MCF 10A (cell line): ENCODE measurements at regions not wholly inside any gene's neighbourhood (a gene's known extent, or its start where the extent isn't known, plus 50 kb on each side); places are given as distances from the start of the nearest gene placed in this dataset.

ENCODE experiments used
- BruUV-seq: library from RNA; stranded (reverse); fragments of 400-500 nt; replicated peaks from 2 replicates; lab custom pipeline; 2021; lab: Mats Ljungman, UMichigan
- CTCF ChIA-PET: fragments of 300-600 bp; sonication (Branson Sonifier 250); formaldehyde crosslinking; extraction: SDS; loops from one replicate; lab custom pipeline; 2021; ENCODE audit warnings: antibody characterized with exemption, inconsistent platforms; lab: Yijun Ruan, JAX
- POLR2A ChIA-PET: fragments of 300-600, 350-650 bp; sonication (Branson Sonifier 250); formaldehyde crosslinking; extraction: SDS; loops from one replicate; lab custom pipeline; 2020; ENCODE audit warnings: antibody characterized with exemption, inconsistent platforms; lab: Yijun Ruan, JAX
- DNase-seq: peaks from one replicate; pipeline ENCODE4 v3.0.0-alpha.2; 2018; ENCODE audit not compliant: unreplicated experiment
- H3K27ac Mint-ChIP-seq: one replicate; pipeline ENCODE4 v1.8.0; 2022; ENCODE audit warnings: mild to moderate bottlenecking, low read depth, mixed read lengths; ENCODE audit not compliant: unreplicated experiment
- H3K27me3 Mint-ChIP-seq: one replicate; pipeline ENCODE4 v1.8.0; 2022; ENCODE audit warnings: mixed read lengths; ENCODE audit not compliant: insufficient read depth, unreplicated experiment
- H3K36me3 Mint-ChIP-seq: one replicate; pipeline ENCODE4 v1.8.0; 2022; ENCODE audit warnings: mild to moderate bottlenecking, moderate library complexity, mixed read lengths; ENCODE audit not compliant: insufficient read depth, unreplicated experiment
- H3K4me1 Mint-ChIP-seq: one replicate; pipeline ENCODE4 v1.8.0; 2022; ENCODE audit warnings: mixed read lengths; ENCODE audit not compliant: insufficient read depth, unreplicated experiment
- H3K4me3 Mint-ChIP-seq: one replicate; pipeline ENCODE4 v1.8.0; 2022; ENCODE audit warnings: mild to moderate bottlenecking, moderate library complexity, mixed read lengths; ENCODE audit not compliant: unreplicated experiment
- H3K9me3 Mint-ChIP-seq: one replicate; pipeline ENCODE4 v1.8.0; 2022; ENCODE audit warnings: mixed read lengths; ENCODE audit not compliant: unreplicated experiment
- intact Hi-C: fragments of 100-400 bp; cut with micrococcal nuclease; formaldehyde crosslinking; loops from 2 replicates; pipeline ENCODE4 v1.14.1; 2022
- TF ChIP-seq, protein P1 (sequence below): fragments of 200-600 bp; IDR thresholded peaks from one replicate; pipeline ENCODE4 v1.8.0; 2022; ENCODE audit warnings: antibody characterized with exemption, mild to moderate bottlenecking; ENCODE audit not compliant: unreplicated experiment

DNA sequence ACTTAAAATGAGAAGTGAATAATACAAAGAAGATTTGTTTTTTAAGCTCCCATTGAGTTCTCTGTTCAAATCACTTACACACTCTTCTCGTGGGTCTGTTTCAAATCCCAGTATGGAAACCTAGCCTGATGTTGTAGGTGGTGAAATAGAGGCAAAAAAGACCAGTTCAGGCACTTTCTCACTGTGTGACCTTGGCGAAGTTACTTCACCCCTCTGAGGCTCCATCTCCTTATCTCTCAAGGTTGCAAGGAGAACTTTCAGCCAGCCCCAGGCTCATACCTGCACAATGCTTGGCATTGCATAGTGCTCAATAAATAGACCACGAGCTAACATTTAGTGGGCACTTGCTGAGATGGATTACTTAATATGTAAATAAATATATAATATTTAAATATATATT, 90.1 kb downstream of the PRLHR start:
- Mint-ChIP-seq H3K36me3 (no peaks in the 10 kb centered on the region), H3K9me3 (no peaks in the 10 kb centered on the region), H3K4me3 (no peak overlapping the region), H3K27me3 (no peaks in the 10 kb centered on the region), H3K27ac (peak overlapping the region; percentile 96), H3K4me1 (peaks cover 55% of the 10 kb centered on the region)
- ChIA-PET CTCF (interaction anchor here (0.7 to 1.9 kb wide), 7 partner anchors 19 to 46 kb away, joined by 3 to 16 read pairs (median 6); no protein-coding TSS in a partner anchor), POLR2A (interaction anchor here (0.5 to 5.4 kb wide), 8 partner anchors 12 to 687 kb away, joined by 3 to 110 read pairs (median 6); partner anchors contain the start of gene CACUL1)
- intact Hi-C loops, result no loop called here
- TF ChIP-seq, protein P1, sequence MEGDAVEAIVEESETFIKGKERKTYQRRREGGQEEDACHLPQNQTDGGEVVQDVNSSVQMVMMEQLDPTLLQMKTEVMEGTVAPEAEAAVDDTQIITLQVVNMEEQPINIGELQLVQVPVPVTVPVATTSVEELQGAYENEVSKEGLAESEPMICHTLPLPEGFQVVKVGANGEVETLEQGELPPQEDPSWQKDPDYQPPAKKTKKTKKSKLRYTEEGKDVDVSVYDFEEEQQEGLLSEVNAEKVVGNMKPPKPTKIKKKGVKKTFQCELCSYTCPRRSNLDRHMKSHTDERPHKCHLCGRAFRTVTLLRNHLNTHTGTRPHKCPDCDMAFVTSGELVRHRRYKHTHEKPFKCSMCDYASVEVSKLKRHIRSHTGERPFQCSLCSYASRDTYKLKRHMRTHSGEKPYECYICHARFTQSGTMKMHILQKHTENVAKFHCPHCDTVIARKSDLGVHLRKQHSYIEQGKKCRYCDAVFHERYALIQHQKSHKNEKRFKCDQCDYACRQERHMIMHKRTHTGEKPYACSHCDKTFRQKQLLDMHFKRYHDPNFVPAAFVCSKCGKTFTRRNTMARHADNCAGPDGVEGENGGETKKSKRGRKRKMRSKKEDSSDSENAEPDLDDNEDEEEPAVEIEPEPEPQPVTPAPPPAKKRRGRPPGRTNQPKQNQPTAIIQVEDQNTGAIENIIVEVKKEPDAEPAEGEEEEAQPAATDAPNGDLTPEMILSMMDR, result no peak
- no TSS peak for BruUV-seq
- DNase-seq, result no peak

DNA sequence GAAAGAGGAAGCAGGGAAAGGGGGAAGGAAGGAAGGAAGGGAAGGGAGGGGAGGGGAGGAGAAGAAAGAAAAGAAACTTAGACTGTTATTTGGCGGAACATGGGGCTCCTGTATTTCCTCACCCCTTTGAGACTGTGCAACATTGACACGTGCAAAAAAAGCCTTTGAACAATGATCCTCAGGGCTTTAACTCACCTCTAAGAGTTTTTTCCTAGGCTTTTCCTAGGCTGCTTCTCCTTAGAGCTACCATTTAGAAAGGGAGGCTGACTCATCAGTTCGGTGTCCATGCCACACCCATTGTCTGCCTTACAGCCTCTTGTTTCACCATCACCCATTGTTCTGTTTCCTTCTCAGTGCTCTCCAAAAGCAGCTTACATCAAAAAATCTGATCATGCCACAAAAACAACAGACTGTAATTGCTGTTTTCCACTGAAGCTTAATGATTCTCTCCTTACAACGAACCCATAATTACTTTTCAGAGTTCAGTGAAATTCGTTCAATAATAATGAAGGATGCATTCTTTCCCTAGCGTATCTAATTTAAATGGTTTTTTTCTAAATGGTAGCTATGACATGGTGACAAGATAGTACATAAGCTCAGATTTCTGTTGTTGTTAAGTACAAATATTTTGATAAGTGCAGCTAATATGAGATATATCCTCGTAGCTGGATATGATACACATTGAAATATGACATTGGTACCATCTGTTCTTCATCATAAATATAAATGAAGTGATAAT, 90.8 kb downstream of the PRLHR start:
- H3K4me1 Mint-ChIP-seq, result peaks cover 47% of the 10 kb centered on the region
- H3K27ac Mint-ChIP-seq, result peak overlapping the region; percentile 96
- CTCF ChIA-PET, result interaction anchor here (0.7 to 1.9 kb wide), 9 partner anchors 18 to 222 kb away, joined by 3 to 16 read pairs (median 5); no protein-coding TSS in a partner anchor
- BruUV-seq, result no TSS peak
- H3K9me3 Mint-ChIP-seq, result no peaks in the 10 kb centered on the region
- peak; percentile 97 for DNase-seq
- intact Hi-C loops, result loop anchor here (5.0 kb wide), 1 partner anchor 38 kb away; no protein-coding TSS in a partner anchor
- TF ChIP-seq, protein P1, result no peak
- H3K27me3 Mint-ChIP-seq, result no peaks in the 10 kb centered on the region
- H3K36me3 Mint-ChIP-seq, result no peaks in the 10 kb centered on the region
- peak overlapping the region; percentile 55 for H3K4me3 Mint-ChIP-seq
- POLR2A ChIA-PET, result interaction anchor here (0.5 to 5.4 kb wide), 13 partner anchors 11 to 1063 kb away, joined by 3 to 110 read pairs (median 4); partner anchors contain the start of gene CACUL1

DNA sequence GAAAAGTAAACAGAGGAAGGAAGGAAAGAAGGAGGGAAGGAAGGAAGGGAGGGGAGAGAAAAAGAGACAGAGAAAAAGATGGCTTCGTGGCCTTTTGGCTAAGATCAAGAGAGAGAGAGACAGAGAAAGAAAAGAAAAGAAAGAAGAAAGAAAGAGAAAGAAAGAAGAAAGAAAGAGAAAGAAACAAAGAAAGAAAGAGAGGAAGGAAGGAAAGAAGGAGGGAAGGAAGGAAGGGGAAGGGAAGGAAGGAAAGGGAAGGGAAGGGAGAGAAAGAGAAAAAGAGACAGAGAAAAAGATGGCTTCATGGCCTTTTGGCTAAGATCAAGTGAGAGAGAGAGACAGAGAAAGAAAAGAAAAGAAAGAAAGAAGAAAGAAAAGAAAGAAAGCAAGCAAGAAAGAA, 91.4 kb downstream of the PRLHR start:
- Mint-ChIP-seq H3K4me3 (peak overlapping the region; percentile 55), H3K4me1 (peaks cover 52% of the 10 kb centered on the region), H3K9me3 (no peaks in the 10 kb centered on the region), H3K27ac (peak overlapping the region; percentile 96), H3K27me3 (no peaks in the 10 kb centered on the region), H3K36me3 (no peaks in the 10 kb centered on the region)
- no peak for DNase-seq
- intact Hi-C loops, result loop anchor here (5.0 kb wide), 1 partner anchor 38 kb away; no protein-coding TSS in a partner anchor
- ChIA-PET POLR2A (interaction anchor here (0.6 to 5.4 kb wide), 12 partner anchors 10 to 1141 kb away, joined by 3 to 110 read pairs (median 5); partner anchors contain the start of gene CACUL1), CTCF (interaction anchor here (0.6 to 1.9 kb wide), 5 partner anchors 20 to 399 kb away, joined by 4 to 16 read pairs (median 5); no protein-coding TSS in a partner anchor)
- TF ChIP-seq, protein P1, result no peak
- BruUV-seq, result no TSS peak

DNA sequence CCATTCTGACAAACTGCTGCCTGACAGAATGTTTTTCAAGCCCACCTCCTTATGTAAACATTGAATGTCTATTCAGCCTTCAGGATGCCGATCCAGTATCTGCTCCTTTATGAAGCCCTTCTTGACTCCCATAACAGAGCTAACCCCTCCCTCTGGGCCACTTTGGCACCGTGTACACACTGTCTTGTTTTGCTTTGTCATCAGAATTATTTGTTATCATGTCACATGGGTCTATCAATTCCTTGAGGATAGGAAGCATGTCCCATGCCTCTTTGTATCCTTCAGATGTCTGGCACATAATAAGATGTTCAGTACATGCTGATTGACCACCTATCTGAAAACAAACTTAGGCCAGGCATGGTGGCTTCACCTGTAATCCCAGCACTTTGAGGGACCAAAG, 92.3 kb downstream of the PRLHR start:
- Mint-ChIP-seq H3K4me3 (peak overlapping the region; percentile 55), H3K4me1 (peaks cover 52% of the 10 kb centered on the region), H3K27me3 (no peaks in the 10 kb centered on the region), H3K36me3 (no peaks in the 10 kb centered on the region), H3K27ac (peak overlapping the region; percentile 96), H3K9me3 (peaks cover 4% of the 10 kb centered on the region)
- CTCF ChIA-PET, result interaction anchor here (0.6 to 1.1 kb wide), 3 partner anchors 21 to 398 kb away, joined by 3 to 4 read pairs (median 3); no protein-coding TSS in a partner anchor
- POLR2A ChIA-PET, result interaction anchor here (0.7 to 5.4 kb wide), 7 partner anchors 9 to 1616 kb away, joined by 3 to 110 read pairs (median 3); no protein-coding TSS in a partner anchor
- BruUV-seq, result no TSS peak
- no peak for DNase-seq
- intact Hi-C loops, result loop anchor here (5.0 kb wide), 1 partner anchor 39 kb away; no protein-coding TSS in a partner anchor
- TF ChIP-seq, protein P1, result no peak
